Tibial nerve (tissue), 3 donors: ENCODE measurements at regions not wholly inside any gene's neighbourhood (a gene's known extent, or its start where the extent isn't known, plus 50 kb on each side); places are given as distances from the start of the nearest gene placed in this dataset.

ENCODE experiments used
- CTCF ChIP-seq, 5 experiments: fragments of 200-600 bp in 3 of 5; fragments of 450-650 bp in 2 of 5; sonication (generic) in 3 of 5; IDR thresholded peaks; one replicate each; pipeline ENCODE4 v1.5.1; 2016 to 2019; ENCODE audit warnings: antibody characterized with exemption in 5 of 5, mild to moderate bottlenecking in 3 of 5, moderate library complexity in 2 of 5
- POLR2A ChIP-seq, 2 donors: fragments of 450-650 bp; IDR thresholded peaks; one replicate each; pipeline ENCODE4 v1.6.1; 2017; ENCODE audit warnings: antibody characterized with exemption in 2 of 2, mild to moderate bottlenecking in 2 of 2, moderate library complexity in 2 of 2

GRCh38 chr6:128768187-128768586 is 114.8 kb upstream of the LAMA2 start:
- no peak for TF ChIP-seq CTCF (IDR thresholded peaks at IDR 0.05)
- TF ChIP-seq POLR2A (IDR thresholded peaks at IDR 0.05) = no peak
